GM13977 (cell line): ENCODE measurements at regions not wholly inside any gene's neighbourhood (a gene's known extent, or its start where the extent isn't known, plus 50 kb on each side); places are given as distances from the start of the nearest gene placed in this dataset.

Source experiments
- DNase-seq: peaks from one replicate; pipeline ENCODE4 v3.0.0; 2012; ENCODE audit warnings: low spot score
- CTCF ChIP-seq: IDR thresholded peaks from 2 replicates; pipeline ENCODE4 v1.5.1; 2012; ENCODE audit warnings: mild to moderate bottlenecking, control low read depth; ENCODE audit not compliant: insufficient read depth; ENCODE audit errors: extremely low read depth, missing control alignments
- in situ Hi-C: fragments of 300-500 bp; cut with MboI; formaldehyde crosslinking; loops from one replicate; pipeline ENCODE4 v1.12.0; 2022; ENCODE audit warnings: low sequenced_read_pairs, low pct_unique_long_range_greater_than_20kb, mixed read lengths, inconsistent platforms; ENCODE audit not compliant: unreplicated experiment

- TF ChIP-seq CTCF = no peak
- in situ Hi-C loops = no loop called here
- DNase-seq = no peak
These were observed 88.1 kb upstream of the HTR1A start for GRCh38 chr5:64050296-64050695.

DNA sequence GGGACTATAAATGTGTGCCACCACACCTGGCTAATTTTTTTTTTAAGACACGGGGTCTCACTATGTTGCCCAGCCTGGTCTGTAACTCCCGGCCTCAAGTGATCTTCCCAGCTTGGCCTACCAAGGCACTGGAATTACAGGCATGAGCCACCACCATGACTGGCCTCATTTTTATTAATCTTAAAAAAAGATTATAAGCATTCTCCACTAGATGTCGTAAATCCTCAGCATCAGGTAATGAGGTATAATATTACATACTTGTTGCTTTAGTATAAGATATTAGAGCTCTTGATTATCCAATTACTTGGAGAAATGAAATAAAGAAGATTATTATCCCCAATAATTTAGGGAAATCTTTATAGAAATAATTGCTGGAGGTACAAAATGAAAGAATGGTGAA, 78.2 kb upstream of the HTR1A start:
- in situ Hi-C loops = no loop called here
- TF ChIP-seq CTCF = no peak
- no peak for DNase-seq

- DNase-seq = no peak
- in situ Hi-C loops = no loop called here
- no peak for TF ChIP-seq CTCF
These were observed 64.2 kb upstream of the HTR1A start for GRCh38 chr5:64026493-64026892.

DNA sequence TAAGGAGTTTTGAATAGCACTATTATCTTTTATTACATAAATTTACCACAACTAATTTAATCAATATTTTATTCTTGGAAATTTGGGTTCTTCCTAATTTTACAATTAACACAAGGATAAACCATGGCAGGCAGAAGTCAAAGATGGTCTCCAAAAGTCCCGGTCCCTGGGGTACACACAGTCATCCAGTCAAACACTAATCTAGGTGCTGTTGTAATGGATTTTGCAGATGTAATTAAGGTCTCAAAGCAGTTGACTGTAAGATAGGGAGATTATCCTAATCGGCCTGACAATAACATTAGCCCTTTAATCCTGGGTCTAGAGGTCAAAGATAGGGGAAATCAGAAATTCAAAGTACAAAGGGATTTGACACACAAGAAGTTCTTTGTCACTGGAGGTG, 57.5 kb upstream of the HTR1A start:
- no peak for TF ChIP-seq CTCF
- no peak for DNase-seq
- in situ Hi-C loops = no loop called here

GRCh38 chr5:64018966-64019365, 56.7 kb upstream of the HTR1A start:
- no peak for DNase-seq
- TF ChIP-seq CTCF = no peak
- in situ Hi-C loops = no loop called here

GRCh38 chr5:64015824-64016223, 53.6 kb upstream of the HTR1A start:
- no peak for DNase-seq

More at GRCh38 chr5:64015824-64016223, 53.6 kb upstream of the HTR1A start:
- TF ChIP-seq CTCF = no peak
- in situ Hi-C loops = no loop called here
